ENCODE measurements at regions not wholly inside any gene's neighbourhood (a gene's known extent, or its start where the extent isn't known, plus 50 kb on each side); places are given as distances from the start of the nearest gene placed in this dataset.

- ATAC-seq (ENCODE audit: insufficient read depth, low FRiP score) (no peak), DNase-seq (no peak)
- no peak for TF ChIP-seq CTCF (IDR thresholded peaks at IDR 0.05; ENCODE audit: control extremely low read depth, extremely low read depth)
- Histone ChIP-seq H3K4me3 (no peak overlapping the region), H3K9ac (ENCODE audit: insufficient read depth in 1 of 2, low read length in 2 of 2) (no peak overlapping the region), H3K9me3 (ENCODE audit: control insufficient read depth in 4 of 4, insufficient read depth in 3 of 4, low read length in 3 of 4) (peaks cover 0 to 2% (median 0%) of the 10 kb centered on the region in 4 donors), H3K4me1 (ENCODE audit: control insufficient read depth in 5 of 5, insufficient read depth in 5 of 5, low read length in 5 of 5) (no peaks in the 10 kb centered on the region), H3K36me3 (ENCODE audit: control insufficient read depth in 4 of 4, insufficient read depth in 4 of 4, low read length in 4 of 4) (no peaks in the 10 kb centered on the region), H3K27me3 (ENCODE audit: control insufficient read depth in 3 of 3, insufficient read depth in 3 of 3, low read length in 2 of 3) (peaks cover 0 to 7% (median 0%) of the 10 kb centered on the region in 3 donors), H3K27ac (ENCODE audit: low read depth in 1 of 2, low read length in 1 of 2) (no peak overlapping the region)
- 66 to 82% methylated on average over 1 of the region's 1 CpG for WGBS, 2 donors
These were observed 215.6 kb downstream of the ACTL7B start for GRCh38 chr9:108640230-108640629.

DNA sequence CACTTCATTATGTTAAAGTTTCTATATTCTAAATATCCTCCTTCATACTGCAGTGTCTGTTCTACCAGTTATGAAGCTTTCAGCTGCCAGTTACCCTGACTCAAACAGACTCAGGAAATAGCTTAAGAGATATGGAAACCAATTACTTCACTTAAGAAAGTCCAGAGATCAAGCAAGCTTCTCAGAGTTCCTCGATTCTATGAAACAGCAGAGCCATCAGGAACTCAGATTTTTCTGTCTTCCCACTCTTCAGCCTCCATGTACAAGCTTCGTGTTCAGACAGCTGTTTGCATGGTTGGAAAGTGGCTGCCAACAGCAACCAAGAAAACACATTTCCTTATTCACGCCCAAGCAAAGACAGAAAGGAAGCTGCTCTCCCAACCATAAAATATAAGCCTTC is 216.1 kb downstream of the ACTL7B start:
- Histone ChIP-seq H3K9me3 (ENCODE audit: control insufficient read depth in 4 of 4, insufficient read depth in 3 of 4, low read length in 3 of 4) (peaks cover 0 to 2% (median 0%) of the 10 kb centered on the region in 4 donors), H3K9ac (ENCODE audit: insufficient read depth in 1 of 2, low read length in 2 of 2) (no peak overlapping the region), H3K36me3 (ENCODE audit: control insufficient read depth in 4 of 4, insufficient read depth in 4 of 4, low read length in 4 of 4) (no peaks in the 10 kb centered on the region), H3K4me3 (no peak overlapping the region), H3K27me3 (ENCODE audit: control insufficient read depth in 3 of 3, insufficient read depth in 3 of 3, low read length in 2 of 3) (peaks cover 0 to 7% (median 0%) of the 10 kb centered on the region in 3 donors), H3K27ac (ENCODE audit: low read depth in 1 of 2, low read length in 1 of 2) (no peak overlapping the region), H3K4me1 (ENCODE audit: control insufficient read depth in 5 of 5, insufficient read depth in 5 of 5, low read length in 5 of 5) (no peaks in the 10 kb centered on the region)
- no peak for TF ChIP-seq CTCF (IDR thresholded peaks at IDR 0.05; ENCODE audit: control extremely low read depth, extremely low read depth)
- ATAC-seq (ENCODE audit: insufficient read depth, low FRiP score) (no peak), DNase-seq (peak in 2 of 3 donors; percentile 6 to 11)
- WGBS, 2 donors, result 33 to 57% methylated on average over 3 of the region's 3 CpGs

GRCh38 chr9:108639091-108639490 is 216.7 kb downstream of the ACTL7B start:
- peaks cover 0 to under 1% (median 0%) of the 10 kb centered on the region in 5 donors for H3K4me1 ChIP-seq (ENCODE audit: control insufficient read depth in 5 of 5, insufficient read depth in 5 of 5, low read length in 5 of 5)
- no peaks in the 10 kb centered on the region for H3K9me3 ChIP-seq (ENCODE audit: control insufficient read depth in 4 of 4, insufficient read depth in 3 of 4, low read length in 3 of 4)
- no peak overlapping the region for H3K27ac ChIP-seq (ENCODE audit: low read depth in 1 of 2, low read length in 1 of 2)
- DNase-seq (no peak), ATAC-seq (ENCODE audit: insufficient read depth, low FRiP score) (no peak)
- no peak overlapping the region for H3K9ac ChIP-seq (ENCODE audit: insufficient read depth in 1 of 2, low read length in 2 of 2)
- H3K36me3 ChIP-seq (ENCODE audit: control insufficient read depth in 4 of 4, insufficient read depth in 4 of 4, low read length in 4 of 4), result no peaks in the 10 kb centered on the region
- H3K27me3 ChIP-seq (ENCODE audit: control insufficient read depth in 3 of 3, insufficient read depth in 3 of 3, low read length in 2 of 3), result peaks cover 0 to 7% (median 0%) of the 10 kb centered on the region in 3 donors
- no peak for TF ChIP-seq CTCF (IDR thresholded peaks at IDR 0.05; ENCODE audit: control extremely low read depth, extremely low read depth)
- 84 to 90% methylated on average over 5 of the region's 5 CpGs for WGBS, 2 donors
- H3K4me3 ChIP-seq, result no peak overlapping the region

GRCh38 chr9:108637340-108637739 is 218.4 kb downstream of the ACTL7B start:
- H3K4me1 ChIP-seq (ENCODE audit: control insufficient read depth in 5 of 5, insufficient read depth in 5 of 5, low read length in 5 of 5), result peaks cover 0 to 1% (median 0%) of the 10 kb centered on the region in 5 donors
- DNase-seq (no peak), ATAC-seq (ENCODE audit: insufficient read depth, low FRiP score) (no peak)
- no peak overlapping the region for H3K9ac ChIP-seq (ENCODE audit: insufficient read depth in 1 of 2, low read length in 2 of 2)
- 68 to 75% methylated on average over 6 of the region's 6 CpGs for WGBS, 2 donors
- H3K27me3 ChIP-seq (ENCODE audit: control insufficient read depth in 3 of 3, insufficient read depth in 3 of 3, low read length in 2 of 3), result peaks cover 0 to 9% (median 0%) of the 10 kb centered on the region in 3 donors
- no peaks in the 10 kb centered on the region for H3K9me3 ChIP-seq (ENCODE audit: control insufficient read depth in 4 of 4, insufficient read depth in 3 of 4, low read length in 3 of 4)
- H3K4me3 ChIP-seq, result no peak overlapping the region
- no peak for TF ChIP-seq CTCF (IDR thresholded peaks at IDR 0.05; ENCODE audit: control extremely low read depth, extremely low read depth)
- no peak overlapping the region for H3K27ac ChIP-seq (ENCODE audit: low read depth in 1 of 2, low read length in 1 of 2)
- no peaks in the 10 kb centered on the region for H3K36me3 ChIP-seq (ENCODE audit: control insufficient read depth in 4 of 4, insufficient read depth in 4 of 4, low read length in 4 of 4)
